ENCODE measurements at regions not wholly inside any gene's neighbourhood (a gene's known extent, or its start where the extent isn't known, plus 50 kb on each side); places are given as distances from the start of the nearest gene placed in this dataset.

DNA sequence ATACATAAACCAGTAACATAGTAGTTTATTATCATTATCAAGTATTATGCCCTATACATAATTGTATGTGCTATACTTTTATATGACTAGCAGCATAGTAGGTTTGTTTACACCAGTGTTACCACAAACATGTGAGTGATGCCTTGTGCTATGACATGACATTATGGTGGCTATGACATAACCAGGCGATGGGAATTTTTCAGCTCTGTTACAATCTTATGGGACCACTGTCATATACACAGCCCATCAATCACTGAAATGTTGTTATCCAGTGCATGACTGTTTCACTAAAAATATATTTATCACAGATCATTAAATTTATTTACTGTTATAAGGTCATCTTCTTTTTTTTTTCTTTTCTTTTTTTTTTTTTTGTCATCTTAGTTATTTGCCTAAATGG is 674.5 kb downstream of the PCDH17 start:
- Histone ChIP-seq H3K27me3 (replicated peaks; ENCODE audit: control insufficient read depth, insufficient read depth, low read length) (no peaks in the 10 kb centered on the region), H3K36me3 (ENCODE audit: control insufficient read depth, insufficient read depth, low read length) (no peaks in the 10 kb centered on the region), H3K4me3 (replicated peaks; ENCODE audit: low read depth, low read length) (no peak overlapping the region)
- TF ChIP-seq, protein P1, sequence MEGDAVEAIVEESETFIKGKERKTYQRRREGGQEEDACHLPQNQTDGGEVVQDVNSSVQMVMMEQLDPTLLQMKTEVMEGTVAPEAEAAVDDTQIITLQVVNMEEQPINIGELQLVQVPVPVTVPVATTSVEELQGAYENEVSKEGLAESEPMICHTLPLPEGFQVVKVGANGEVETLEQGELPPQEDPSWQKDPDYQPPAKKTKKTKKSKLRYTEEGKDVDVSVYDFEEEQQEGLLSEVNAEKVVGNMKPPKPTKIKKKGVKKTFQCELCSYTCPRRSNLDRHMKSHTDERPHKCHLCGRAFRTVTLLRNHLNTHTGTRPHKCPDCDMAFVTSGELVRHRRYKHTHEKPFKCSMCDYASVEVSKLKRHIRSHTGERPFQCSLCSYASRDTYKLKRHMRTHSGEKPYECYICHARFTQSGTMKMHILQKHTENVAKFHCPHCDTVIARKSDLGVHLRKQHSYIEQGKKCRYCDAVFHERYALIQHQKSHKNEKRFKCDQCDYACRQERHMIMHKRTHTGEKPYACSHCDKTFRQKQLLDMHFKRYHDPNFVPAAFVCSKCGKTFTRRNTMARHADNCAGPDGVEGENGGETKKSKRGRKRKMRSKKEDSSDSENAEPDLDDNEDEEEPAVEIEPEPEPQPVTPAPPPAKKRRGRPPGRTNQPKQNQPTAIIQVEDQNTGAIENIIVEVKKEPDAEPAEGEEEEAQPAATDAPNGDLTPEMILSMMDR (IDR thresholded peaks at IDR 0.05; ENCODE audit: insufficient read depth, low read length, poor library complexity, severe bottlenecking) = no peak
- DNase-seq (ENCODE audit: extremely low read depth, insufficient read length) = no peak

DNA sequence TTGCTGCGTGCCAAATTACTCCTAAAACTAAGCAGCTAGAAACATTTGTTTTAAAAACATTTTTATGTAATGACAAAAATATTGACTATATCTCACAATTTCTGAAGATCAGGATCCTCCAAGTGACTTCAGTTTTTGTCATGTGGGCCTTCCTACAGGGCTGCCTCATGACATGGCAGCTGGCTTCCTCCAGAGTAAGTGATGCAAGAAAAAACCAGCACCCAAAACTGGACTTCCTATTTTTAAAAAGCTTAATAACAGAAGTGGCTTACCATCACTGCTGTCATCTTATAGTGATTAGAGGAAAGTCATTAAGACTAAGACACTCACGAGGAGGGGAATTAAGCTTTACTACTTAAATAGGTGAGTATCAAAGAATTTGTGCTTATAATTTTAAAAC is 681.7 kb downstream of the PCDH17 start:
- Histone ChIP-seq H3K4me3 (replicated peaks; ENCODE audit: low read depth, low read length) (no peak overlapping the region), H3K27me3 (replicated peaks; ENCODE audit: control insufficient read depth, insufficient read depth, low read length) (no peaks in the 10 kb centered on the region), H3K36me3 (ENCODE audit: control insufficient read depth, insufficient read depth, low read length) (no peaks in the 10 kb centered on the region)
- no peak for DNase-seq (ENCODE audit: extremely low read depth, insufficient read length)
- TF ChIP-seq, protein P1 (IDR thresholded peaks at IDR 0.05; ENCODE audit: insufficient read depth, low read length, poor library complexity, severe bottlenecking) = no peak

DNA sequence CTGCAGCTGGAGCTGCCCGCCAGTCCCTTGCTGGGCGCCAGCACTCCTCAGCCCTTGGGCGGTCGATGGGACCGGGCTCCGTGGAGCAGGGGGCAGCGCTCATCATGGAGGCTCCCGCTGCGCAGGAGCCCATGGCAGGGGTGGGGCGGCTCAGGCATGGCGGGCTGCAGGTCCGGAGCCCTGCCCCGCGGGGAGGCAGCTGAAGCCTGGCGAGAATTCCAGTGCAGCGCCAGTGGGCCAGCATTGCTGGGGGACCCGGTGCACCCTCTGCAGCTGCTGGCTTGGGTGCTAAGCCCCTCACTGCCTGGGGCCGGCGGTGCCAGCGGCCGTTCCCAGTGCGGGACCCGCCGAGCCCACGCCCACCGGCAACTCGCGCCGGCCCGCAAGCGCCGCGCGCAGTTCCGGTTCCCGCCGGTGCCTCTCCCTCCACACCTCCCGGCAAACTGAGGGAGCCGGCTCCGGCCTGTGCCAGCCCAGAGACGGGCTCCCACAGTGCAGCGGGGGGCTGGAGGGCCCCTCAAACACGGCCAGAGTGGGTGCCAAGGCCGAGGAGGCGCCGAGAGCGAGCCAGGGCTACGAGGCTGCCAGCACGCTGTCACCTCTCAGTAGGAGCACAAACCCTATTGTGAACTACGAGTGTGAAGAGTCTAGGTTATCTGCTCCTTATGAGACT is 687.1 kb downstream of the PCDH17 start:
- no peaks in the 10 kb centered on the region for H3K36me3 ChIP-seq (ENCODE audit: control insufficient read depth, insufficient read depth, low read length)
- H3K4me3 ChIP-seq (replicated peaks; ENCODE audit: low read depth, low read length) = no peak overlapping the region
- no peaks in the 10 kb centered on the region for H3K27me3 ChIP-seq (replicated peaks; ENCODE audit: control insufficient read depth, insufficient read depth, low read length)
- DNase-seq (ENCODE audit: extremely low read depth, insufficient read length) = no peak
- TF ChIP-seq, protein P1 (IDR thresholded peaks at IDR 0.05; ENCODE audit: insufficient read depth, low read length, poor library complexity, severe bottlenecking) = no peak

- H3K27me3 ChIP-seq (replicated peaks; ENCODE audit: control insufficient read depth, insufficient read depth, low read length) = no peaks in the 10 kb centered on the region
- H3K4me3 ChIP-seq (replicated peaks; ENCODE audit: low read depth, low read length) = no peak overlapping the region
- TF ChIP-seq, protein P1 (IDR thresholded peaks at IDR 0.05; ENCODE audit: insufficient read depth, low read length, poor library complexity, severe bottlenecking) = no peak
- H3K36me3 ChIP-seq (ENCODE audit: control insufficient read depth, insufficient read depth, low read length) = no peaks in the 10 kb centered on the region
- no peak for DNase-seq (ENCODE audit: extremely low read depth, insufficient read length)
Measured at GRCh38 chr13:58324161-58324560, 692.6 kb downstream of the PCDH17 start.

GRCh38 chr13:58329746-58330145 is 698.2 kb downstream of the PCDH17 start:
- no peak for DNase-seq (ENCODE audit: extremely low read depth, insufficient read length)
- TF ChIP-seq, protein P1 (IDR thresholded peaks at IDR 0.05; ENCODE audit: insufficient read depth, low read length, poor library complexity, severe bottlenecking) = no peak
- Histone ChIP-seq H3K4me3 (replicated peaks; ENCODE audit: low read depth, low read length) (no peak overlapping the region), H3K36me3 (ENCODE audit: control insufficient read depth, insufficient read depth, low read length) (no peaks in the 10 kb centered on the region), H3K27me3 (replicated peaks; ENCODE audit: control insufficient read depth, insufficient read depth, low read length) (no peaks in the 10 kb centered on the region)

GRCh38 chr13:58340895-58341294 is 709.4 kb downstream of the PCDH17 start:
- DNase-seq (ENCODE audit: extremely low read depth, insufficient read length) = no peak
- Histone ChIP-seq H3K27me3 (replicated peaks; ENCODE audit: control insufficient read depth, insufficient read depth, low read length) (no peaks in the 10 kb centered on the region), H3K4me3 (replicated peaks; ENCODE audit: low read depth, low read length) (no peak overlapping the region), H3K36me3 (ENCODE audit: control insufficient read depth, insufficient read depth, low read length) (no peaks in the 10 kb centered on the region)
- TF ChIP-seq, protein P1 (IDR thresholded peaks at IDR 0.05; ENCODE audit: insufficient read depth, low read length, poor library complexity, severe bottlenecking) = no peak

All from GM06990 (cell line).